Amniotic epithelial cell (primary cell): ENCODE measurements at regions not wholly inside any gene's neighbourhood (a gene's known extent, or its start where the extent isn't known, plus 50 kb on each side); places are given as distances from the start of the nearest gene placed in this dataset.

Source experiments
- DNase-seq: peaks from one replicate; pipeline ENCODE4 v3.0.0-alpha.2; 2010; ENCODE audit warnings: low read depth

DNA sequence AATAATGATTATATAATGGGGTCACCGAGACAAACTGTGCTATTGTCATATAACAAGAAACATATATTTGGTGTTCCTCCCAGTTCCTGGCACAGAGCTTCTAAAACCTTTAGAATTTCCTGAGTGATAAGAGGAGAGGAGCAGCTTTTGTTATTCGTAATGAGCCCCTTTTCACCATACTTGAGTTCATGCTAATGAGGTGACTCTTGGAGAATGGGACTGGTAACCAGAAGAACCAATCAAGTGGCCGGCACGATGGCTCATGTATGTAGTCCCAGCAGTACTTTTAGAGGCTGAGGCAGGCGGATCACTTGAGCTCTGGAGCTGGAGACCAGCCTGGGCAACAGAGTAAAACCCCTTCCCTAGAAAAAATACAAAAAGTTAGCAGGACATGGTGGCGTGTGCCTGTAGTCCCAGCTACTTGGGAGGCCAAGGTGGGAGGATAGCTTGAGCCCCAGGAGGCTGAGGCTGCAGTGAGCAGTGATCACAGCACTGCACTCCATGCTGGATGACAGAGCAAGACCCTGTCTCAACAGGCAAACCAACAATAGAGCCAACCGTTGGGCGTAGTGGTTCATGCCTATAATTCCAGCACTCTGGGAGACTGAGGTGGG, 62.7 kb upstream of the FTH1 start:
- DNase-seq, result no peak

DNA sequence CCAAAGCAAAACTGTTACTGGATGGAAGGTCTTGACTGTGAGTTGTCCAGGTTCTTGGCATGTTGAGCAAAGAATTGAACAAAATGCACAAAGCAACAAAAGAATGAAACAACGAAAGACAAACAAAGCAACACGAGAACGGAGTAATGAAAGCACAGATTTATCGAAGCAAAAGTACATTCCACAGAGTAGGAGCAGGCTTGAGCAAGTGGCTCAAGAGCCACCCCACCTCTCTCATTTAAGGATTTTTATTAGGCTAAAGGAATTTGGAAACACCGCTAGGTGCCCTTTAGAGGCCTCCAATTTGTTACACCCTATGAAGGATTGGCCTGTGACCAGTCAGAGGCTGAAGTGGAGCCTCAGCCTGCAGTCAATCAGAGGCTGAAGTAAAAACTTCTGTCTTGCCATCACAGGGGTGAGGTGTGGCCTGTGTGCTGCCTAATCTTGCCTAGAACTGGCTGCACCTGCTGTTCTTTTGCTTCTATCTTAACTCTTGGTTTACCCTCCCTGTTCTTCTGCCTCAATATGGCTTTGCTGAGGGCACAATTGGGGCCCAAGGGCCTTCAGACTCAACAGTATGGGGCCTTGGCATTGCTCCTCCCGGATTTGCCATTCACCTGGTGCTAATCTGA, 59.4 kb upstream of the FTH1 start:
- no peak for DNase-seq

DNA sequence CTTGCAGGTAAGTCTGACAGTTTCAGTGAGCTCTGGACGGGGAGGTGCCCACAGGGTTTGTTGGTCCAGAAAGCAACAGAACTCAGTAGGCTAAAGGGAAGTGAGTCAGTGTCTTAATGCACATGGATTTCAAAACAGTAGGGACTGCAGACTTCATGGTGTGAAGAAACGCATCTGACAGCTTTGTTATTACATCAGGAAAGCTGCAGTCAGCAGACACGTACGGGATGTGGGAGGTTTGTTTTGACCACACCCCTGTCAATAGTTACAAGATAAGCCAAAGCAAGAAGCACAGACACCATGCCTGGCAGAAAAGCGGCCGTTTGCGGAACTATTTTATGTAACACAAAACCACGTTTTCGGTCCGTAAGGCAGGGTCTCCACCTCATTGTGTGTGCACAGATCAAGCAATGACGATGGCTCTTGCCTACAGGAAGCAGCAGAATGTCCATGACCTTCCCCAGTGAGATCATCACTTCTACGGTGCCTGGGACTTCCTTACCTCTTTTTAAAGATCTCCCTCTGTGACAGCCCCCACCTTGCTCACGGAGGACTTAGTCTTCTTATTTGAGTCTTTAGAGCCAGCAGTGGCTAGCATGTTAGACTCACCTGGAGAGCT, 58.2 kb upstream of the FTH1 start:
- DNase-seq, result peak; percentile 99

DNA sequence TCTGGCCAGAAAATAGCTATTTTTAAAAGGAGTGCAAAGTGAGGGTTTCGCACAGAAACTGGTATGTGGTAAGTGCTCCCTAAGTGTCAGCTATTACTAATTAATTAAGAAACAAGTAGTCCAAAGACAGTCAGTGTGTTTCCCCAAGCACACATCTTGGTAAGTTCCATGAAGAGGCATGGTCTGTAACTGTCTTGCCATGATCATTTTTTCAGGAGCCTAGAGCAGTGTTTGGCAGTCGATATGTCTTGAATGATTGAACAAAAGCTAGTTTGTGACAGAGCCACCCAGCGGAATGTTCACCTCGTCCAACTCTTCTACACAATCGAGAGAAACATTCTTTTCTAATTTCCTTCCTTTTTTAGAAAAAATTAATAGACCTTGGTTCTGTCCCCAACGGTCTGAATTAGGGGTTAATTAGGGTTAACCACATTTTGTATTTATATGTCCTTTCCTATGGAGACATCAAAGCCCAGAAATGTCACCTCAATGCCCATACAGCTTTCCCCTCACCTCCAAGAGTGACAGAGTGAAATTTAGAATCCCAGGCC, 57.6 kb upstream of the FTH1 start:
- DNase-seq, result no peak

DNA sequence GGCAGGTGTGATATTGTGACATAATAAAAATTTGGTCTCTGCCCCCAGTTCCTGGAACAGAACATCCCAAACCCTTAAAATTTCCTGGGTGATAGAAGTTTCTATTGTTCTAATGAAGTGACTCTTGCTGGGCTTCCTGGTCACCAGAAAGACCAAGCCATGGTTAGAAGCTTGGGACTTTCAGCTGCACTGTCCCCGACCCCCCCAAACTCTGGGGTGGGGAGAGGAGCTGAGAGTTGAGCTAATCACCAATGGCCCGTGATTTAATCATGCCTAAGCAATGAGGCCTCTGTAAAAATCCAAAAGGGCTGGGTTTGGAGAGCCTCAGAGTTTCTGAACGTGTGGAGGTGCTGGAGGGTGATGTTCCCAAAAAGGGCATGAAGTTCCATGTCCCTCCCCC, 54.8 kb upstream of the FTH1 start:
- DNase-seq, result no peak

DNA sequence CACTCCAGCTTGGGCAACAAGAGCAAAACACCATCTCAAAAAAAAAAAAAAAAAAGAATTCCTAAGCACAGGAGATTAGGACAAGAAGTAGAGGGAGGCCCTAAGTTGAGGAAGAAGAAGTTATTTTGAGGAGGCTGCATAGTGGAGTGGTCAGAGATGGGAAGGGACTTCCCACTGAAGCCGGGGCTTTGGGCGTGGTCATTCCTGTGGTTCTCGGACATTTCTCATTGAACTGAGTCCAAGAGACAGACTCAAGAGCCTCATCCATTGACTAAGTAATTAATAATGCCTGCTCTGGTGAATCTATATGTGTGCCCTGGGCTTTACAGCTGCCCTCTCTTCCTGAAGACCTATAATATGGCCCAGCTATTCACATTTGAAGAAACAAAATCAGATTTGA, 53.2 kb upstream of the FTH1 start:
- DNase-seq, result no peak

DNA sequence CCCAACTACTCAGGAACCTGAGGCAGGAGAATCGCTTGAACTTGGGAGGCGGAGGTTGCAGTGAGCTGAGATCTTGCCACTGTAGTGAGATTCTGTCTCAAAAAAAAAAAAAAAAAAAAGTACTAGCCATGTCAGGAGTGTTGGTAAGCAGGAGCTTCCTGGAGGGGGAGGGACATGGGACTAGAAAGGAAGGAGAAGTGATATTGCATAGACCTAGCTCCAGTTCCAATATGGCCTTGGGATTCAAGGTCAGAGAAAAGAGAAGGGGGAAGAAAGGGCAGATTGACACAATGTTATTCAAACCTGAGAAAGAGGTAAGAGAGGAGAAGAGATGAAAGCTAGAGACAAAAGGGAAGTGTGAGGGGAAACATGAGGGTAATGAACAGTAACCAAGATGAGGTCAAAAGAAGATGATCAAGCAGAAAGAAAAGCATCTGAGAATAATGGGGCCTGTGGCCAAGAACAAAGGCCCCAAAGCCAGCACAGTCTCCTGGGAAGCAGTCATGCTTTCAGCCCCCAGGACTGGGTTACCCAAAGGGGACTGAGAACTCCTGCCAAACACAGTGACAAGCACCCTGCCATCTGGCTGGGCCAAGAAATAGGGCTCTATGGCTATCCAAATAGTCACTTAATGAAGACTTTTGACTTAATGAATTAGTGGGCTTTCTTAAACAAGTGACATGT, 51.7 kb upstream of the FTH1 start:
- no peak for DNase-seq

DNA sequence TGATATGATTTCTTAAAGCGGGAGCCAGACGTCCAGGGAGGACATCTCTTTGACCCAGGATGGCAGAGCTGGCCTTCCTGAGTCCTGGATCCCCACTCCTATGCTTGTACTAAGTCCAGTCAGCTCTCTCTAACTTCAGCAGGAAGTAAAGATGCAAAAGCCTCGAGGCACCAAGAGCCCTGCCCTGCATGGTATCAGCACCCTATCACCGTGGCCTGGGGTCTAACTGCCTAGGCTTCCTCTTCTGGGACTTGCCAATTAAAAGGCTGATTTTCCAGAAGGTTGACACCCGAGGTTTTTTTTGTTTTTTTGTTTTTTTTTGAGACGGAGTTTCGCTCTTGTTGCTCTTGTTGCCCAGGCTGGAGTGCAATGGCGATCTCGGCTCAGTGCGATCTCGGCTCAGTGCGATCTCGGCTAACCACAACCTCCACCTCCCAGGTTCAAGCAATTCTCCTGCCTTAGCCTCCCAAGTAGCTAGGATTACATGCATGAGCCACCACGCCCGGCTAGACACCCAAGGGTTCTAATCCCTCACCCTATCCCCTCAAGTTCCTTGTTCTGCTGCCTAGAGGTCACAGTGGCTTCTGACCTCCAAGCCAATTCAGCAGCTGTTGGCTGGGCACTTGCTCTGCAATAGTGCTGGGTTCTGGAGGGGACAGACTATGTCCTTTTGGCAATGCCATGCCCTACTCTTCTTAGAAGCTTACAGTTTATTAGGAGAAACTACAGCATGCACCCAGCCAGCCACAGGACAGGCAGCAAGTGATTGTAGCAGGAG, 50.6 kb upstream of the FTH1 start:
- DNase-seq, result no peak
